Stimulated activated CD8-positive, alpha-beta memory T cell treated with anti-CD3 and anti-CD28 coated beads, Interleukin-4, amount 100 ng/mL, for 1 hour (primary cell): ENCODE measurements at regions not wholly inside any gene's neighbourhood (a gene's known extent, or its start where the extent isn't known, plus 50 kb on each side); places are given as distances from the start of the nearest gene placed in this dataset.
A peak's percentile ranks its signal among the peaks of the same experiment; 100 is the strongest.
"Not testable (repeated sequence)": the region's sequence is repeated elsewhere in the genome, so short reads cannot be mapped to it uniquely, and the experiment has no call there.

Experiments
- DNase-seq, 2 donors: peaks; one replicate each; pipeline ENCODE4 v3.0.0-alpha.2; 2020; ENCODE audit warnings: low read depth in 2 of 2, low spot score in 1 of 2

DNA sequence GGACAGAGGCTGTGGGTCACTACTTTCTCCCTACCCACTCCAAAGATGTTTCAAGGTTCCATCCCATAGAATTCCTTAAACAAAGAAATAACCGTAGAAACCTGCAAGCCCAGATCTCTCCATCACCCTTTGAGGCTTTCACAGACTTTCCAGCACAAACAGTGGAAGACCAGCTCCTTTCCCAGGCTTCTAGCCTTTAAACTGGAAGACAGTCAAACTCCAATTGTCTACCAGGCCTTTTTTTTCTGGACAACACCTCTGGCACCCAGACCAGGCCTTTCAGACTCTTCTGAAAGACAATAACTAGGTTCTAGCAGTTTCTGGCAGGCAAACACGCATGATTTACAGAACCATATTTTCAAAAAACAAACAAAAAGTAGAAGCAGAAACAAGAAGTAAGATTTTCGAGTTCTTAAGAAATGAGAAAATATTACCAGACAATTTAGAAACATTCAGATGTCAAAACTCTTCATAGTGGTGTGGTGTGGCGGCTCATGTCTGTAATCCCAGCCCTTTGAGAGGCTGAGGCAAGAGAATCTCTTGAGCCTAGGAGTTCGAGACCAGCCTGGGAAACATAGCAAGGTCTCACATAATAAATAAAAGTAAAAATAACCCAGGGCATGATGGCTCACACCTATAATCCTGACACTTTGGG, 73.0 kb upstream of the EPCAM start:
- DNase-seq, result no peak

DNA sequence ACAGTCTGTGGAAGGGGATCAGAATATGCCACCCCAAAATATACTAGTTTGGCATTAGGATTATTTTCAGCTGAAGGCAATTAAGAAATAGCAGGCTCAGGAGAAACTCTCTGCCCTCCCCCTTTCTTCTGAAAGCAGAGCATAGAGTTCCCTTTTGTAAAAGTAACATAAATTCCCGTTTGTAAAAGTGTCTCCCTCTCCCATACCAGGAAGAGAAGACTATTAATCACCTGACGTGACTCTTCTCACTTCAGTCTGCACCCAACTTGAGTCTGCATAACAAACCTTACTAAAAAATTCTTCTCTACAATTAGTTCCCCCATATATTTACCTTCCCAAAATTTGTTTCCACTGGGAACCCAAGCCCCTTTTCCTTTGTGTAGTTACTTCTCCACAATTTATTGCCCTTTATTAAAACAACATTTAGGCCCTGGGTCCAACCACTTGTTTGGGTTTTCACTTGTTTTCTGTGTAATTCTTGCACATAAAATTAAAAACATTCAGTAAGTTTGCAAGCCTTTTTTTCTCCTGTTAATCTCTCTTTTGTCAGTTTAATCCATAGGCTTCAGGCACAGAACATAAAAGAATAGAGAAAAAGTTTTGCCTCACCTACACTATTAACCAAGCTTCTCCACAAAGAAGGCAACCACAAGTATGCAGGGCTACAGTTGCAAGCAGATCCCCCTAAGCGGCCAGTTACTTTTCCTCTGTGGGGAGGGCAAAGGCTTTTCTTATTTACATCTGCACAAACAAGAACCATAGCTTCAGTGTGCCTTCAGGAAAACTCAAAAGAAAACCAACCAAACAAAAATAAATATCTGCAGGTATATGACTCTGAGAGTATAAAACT, 73.8 kb upstream of the EPCAM start:
- no peak for DNase-seq

DNA sequence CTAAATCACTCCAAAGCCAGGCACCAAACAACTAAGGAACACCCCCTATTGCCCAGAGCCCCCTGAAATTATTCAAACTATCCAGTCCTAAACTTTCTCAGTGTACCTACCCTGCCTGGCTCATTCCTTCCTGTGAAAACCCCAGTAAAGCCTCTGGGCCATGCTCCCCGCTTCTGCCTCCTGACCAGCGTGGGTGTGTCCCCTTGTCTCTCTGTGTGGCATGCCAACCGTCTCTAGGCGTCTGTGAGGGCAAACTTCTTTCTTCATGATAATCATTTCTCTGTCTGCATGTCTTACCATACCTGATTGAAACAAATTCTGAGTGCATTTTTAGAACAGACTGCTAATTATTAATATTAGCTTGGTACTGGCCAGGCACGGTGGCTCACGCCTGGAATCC, 75.1 kb upstream of the EPCAM start:
- no peak for DNase-seq

DNA sequence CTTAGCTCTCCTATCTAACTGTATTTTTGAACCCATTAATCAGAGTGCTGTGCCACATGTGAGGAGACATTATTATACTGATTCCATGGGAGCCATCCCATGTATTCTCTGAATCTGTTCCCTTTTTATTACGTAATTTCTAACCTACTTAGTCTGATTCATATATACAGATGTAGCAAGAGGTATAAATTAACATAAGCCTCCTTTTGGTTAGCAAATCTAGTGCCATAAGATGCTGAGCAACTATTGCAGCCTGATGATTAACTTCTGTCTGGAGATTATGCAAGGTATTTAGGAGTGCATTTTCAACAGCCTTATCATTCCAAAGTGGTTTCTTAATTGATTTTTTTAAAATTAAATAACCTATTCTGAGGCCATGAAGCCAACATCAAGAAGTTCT, 80.2 kb upstream of the EPCAM start:
- DNase-seq, result no peak

DNA sequence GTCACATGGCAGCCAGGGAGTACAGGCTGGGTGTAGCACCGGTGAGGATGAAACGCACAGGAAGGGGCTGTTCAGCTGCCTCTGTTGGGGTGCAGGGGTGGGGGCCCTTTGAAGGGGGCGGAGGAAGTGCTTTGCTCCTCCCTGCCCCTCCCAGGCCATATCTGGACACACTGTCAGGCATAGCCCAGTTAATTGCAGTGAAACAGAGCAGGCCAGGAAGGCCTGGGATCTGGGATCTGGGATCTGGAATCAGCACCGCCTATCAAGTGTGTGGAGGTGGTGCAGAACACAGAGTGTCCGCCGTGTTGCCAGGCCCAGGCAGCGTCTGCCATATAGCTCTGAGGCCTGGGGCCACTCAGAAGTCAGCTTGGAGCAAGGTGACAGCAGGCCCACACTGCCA, 85.5 kb upstream of the EPCAM start:
- no peak for DNase-seq

DNA sequence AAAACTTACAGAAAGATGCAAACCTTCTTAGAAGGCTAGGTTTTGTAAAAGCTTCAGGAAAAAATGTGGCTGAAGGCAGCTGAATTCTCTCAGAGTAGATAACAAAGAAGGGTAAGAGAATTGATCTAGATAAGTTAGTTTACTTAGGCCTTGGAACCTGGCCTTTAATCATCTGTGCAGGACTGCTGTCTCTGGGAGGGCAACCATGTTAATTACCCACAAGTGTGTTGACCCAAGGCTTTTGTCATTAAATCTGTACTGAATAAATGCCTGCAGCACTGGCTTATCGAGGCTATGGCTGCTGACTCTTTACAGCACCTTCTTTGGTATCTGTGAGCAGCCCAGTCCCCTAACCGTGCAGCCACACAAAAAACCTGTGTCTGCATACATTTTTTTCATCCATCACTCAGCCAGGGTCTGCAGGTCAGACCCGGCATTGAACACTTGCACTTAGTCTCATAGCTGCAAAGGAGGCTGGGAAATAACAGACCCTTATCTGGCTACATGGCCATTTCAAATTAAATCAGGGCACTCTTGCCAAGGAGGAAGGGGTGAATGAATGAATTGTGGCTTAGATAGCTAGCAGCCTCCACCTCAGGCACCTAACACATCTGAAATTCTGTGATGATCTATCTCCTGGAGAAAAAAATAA, 86.4 kb upstream of the EPCAM start:
- DNase-seq, result no peak

DNA sequence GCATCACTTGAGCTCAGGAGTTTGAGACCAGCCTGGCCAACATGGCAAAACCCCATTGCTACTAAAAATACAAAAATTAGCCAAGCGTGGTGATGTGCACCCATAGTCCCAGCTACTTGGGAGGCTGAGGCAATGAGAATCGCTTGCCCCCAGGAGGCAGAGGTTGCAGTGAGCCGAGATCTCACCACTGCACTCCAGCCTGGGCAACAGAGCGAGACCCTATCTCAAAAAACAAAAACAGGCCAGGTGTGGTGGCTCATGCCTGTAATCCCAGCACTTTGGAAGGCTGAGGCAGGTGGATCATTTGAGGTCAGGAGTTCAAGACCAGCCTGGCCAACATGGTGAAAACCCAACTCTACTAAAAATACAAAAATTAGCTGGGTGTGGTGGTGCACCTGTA, 89.6 kb upstream of the EPCAM start:
- DNase-seq, result not testable (repeated sequence)

DNA sequence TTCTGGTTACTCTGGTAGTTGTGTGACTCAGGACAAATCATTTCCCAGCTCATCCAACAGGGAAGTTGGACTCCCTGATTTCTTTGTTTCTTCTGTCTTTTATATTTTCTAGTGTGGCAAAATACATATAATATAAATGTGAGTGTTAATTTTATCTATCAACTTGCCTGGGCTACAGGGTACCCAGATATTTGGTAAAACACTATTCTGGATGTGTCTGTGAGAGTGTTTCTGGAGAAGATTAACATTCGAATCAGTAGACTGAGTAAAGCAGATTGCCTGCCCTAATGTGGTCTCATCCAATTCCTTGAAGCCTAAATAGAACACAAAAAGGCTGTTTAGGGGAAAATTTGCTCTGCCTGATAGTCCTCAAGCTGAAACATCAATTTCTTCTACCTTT, 91.1 kb upstream of the EPCAM start:
- DNase-seq, result no peak

DNA sequence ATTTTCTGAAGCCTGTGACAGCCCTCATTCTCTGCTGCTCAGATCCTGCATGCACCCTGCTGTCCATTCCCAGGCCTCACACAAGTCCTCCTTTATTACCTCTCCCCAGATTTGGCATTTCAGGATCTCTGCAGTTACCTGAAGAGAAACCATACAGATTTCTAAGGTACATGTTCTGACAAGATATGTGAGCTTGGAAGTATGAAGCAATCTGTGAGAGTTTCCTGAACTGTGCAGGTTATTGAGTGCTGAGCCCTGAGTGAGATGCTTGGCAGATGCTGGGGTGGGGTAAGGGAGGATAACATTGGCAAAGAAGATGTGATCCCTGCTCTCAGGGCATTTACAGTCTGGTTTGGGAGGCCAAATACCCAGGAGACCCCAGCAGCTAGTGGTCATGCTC, 91.9 kb upstream of the EPCAM start:
- DNase-seq, result no peak

DNA sequence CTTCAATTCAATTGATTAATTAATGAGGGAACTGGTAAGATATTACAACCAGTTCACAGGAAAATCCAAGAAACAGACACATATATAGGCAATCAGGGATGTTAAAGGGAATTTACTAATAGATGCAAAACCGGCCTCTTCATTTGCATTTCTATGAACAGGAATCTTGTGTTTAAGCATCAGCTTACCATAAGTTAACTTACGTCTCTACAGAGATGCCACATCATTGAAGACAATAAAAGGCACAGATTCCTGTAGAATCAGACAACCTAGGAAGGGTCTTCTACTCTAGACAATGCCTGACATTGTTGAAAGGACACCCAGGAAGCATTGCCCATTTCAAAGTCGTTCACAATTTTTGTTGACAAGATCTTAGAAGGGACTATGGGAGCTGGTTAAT, 93.0 kb upstream of the EPCAM start:
- DNase-seq, result no peak

DNA sequence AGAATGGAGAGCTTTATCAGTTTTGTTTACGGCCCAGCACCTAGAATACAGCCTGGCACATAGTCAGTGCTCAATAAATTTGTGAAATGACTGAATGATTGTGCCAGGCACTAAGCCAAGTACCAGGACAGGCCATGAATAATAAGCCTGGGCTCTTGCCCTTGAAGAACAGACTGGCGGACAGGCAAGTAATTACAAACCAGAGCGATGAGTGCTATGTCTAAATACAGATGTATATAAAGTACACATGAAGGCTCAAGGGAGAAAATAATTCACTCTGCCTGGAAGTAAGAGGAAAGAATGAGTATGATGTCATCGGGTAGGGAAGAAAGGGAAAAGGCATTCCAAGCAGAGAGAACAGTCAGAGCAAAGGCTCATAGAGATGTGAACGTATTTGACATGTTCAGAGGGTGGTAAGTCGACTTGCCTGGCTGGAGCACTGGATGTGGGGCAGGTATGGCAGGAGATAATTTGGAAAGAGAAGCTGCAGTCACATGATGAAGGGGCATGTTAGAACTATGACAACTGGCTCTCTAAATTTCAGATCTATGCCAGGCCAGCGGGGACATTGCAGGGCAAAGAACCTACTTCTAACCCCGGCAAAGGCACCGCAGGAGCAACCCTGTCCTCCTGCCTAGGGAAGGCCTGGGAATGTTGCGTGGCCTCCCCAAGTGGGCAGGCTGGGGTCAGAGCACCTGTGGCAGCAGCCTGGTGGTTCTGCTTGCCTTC, 94.9 kb upstream of the EPCAM start:
- no peak for DNase-seq

DNA sequence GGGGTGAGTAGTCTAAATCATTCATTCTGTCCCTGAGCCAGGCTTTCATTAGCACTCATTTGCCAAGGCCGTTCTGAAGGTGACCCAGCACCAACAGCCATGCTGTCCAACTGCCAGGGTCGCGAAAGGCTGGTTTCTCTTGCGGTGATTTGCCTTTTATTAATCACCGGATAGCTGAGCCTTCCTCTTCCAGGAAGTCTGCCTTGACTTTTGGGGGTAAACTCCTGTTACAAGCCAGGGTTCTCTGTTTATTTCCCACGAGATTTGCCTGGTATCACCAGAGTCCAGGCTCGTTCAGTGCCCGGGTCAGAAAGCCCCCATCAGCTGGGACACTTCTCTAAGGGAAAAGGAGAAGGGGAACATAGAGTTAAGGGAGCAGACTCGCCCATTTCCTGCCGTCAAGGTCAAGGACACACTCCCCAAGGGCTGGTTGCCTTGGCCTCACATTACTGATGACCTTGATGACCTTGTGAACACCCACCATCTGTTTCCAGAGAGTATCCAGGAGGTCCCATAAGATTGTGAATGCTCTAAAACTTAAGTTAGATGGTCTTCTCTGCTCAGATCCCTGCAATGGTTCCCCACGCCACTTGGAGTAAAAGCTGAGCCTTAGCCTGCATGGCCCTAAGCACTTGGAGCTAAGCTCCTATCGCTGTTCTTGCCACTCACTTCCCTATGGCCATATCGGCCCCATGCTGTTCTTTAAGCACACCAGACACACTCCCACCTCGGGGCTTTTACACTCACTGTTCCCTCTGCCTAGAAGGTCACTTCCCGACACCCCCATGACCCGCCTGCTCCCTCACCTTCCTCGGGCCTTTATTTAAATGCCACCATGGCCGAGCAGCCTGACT, 96.0 kb upstream of the EPCAM start:
- DNase-seq, result no peak

DNA sequence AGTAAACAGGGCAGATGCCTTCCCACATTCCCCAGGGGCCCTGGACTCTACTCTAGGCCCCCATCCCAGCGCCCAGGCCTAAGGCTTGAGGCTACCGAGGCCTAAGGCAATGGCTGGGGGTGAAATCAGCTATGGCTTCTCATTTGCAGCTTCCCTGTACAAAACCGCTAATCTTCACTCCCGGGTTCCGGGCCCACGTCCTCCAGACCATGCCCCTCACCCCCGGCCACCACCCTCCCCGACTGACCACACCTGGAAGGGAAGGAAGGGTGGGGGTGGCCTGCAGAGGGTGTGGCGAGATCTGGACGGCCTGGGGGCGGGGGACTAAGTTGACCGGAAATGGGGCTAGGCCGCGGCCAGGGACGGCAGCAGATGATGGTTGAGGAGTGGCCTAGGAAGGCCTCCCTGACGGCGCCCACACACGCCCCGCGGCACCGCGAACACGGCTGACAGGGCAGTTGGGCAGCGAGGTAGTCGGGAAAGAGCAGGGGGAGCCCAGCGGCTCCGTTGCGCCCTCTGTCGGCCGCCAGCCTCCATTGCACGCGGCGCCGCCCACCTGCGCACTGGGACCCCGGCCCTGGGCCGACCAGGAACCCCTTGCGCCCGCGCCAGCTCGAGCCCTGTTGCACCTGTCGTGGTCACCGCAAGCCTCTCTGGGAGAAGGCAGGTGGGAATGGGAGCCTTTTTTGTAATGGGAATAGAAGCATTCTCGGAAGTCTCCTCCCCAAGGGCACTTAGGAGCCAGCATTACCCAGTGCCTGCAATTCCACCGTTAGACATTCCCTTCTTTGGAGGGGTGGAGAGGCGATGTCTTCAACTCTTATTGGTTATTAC, 95.9 kb upstream of the CALM2 start:
- peak; percentile 22 to 28 for DNase-seq

DNA sequence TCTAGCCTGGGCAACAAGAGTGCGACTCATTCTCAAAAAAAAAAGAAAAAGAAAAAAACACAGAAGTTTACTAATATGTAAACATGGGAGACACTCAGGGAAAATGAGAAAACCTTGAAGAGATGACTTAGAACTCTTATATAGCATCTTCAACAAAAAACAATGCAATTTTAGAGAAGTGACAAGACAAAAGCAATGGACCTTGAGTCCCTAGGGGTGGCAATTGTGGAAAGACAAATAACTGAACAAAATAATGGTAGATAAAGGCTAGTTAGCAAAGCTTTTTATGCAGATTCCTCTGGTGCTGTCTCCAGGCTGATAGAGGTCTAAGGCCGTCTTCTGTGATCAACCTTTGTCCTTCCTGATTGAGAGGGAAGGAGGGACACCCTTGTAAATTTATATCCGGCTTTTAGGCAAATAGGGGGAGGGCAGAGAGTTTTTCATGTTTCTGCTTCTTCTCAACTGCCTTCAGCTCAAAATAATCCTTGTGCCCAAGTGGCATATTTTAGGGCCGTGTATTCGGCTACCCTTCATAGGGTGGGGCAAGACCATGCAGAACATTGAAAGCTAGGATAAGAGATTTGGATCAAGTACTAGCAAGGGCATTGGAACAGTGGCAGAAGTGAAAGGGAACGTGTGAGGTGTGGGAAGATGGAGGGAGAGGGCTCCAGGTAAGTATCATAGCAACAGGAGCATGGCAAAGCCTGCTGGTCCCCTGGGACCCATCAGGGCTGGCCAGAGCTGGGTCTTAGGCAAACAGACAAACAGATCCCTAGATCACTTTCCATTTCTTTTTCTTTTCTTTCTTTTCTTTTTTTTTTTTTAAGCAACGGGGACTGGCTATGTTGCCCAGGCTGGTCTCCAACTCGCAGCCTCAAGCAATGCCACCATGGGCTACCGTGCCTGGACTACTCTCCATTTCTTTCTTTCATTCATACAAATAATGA, 95.0 kb upstream of the CALM2 start:
- DNase-seq, result no peak

DNA sequence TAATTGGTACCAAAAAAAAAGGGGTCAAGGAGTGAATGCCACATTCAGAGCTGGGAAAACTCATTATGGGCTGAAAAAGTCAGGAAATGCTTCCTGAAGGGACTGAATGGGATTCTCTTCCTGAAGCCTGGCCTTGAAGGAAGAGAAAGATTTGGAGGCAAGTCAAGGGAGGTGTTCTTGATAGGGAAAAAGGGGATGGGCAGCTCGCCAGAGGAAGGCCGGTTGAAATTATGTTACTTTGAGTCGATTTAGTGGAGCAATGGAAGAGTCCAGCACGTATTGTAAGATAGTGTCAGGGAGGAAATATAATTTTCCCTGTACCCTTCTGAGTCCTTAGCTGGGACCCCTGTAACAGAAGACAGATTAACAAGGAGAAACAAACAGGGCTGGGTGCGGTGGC, 94.1 kb upstream of the CALM2 start:
- no peak for DNase-seq

DNA sequence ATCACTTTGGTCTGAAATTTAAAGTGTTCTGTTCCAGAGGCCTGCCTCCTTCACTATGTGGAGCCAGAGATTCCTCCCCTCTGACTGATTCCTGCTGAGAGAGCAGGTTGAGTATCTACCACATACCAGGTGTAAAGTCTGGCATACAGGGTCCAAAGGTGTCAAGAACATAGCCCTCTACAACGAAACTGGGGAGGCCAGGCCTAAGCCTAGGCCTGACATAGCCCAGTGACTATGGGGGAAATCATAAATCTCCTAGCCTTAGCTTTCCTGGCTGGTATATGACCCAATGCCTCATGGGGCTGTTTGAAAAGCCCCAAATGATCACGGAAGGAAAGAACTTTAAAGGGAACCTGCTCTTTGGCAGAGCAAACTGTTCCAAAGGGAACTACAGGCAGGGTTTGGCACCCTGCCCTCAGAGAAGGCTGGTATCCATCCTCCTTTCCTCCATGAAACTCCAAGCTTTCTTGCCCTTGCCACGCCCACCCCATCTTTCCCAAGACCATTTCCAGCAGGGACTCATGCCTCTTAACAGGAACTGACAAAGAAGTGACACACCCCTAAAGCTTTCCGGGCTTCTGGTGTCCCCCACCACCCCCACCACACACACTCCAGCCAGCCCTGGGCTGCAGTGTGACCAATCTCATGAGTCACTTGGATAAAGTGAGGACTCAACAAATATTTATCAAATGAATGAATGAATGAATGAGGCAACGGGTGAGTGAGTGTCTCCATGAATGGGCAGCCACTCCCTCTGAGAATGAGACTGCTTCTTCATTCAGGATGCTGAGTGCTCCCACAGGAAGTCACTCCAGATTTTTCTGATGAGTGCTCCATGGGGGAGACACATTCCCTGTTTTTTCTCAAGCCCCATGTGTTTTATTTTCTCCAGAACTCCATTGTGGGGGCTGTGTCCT, 93.3 kb upstream of the CALM2 start:
- no peak for DNase-seq

DNA sequence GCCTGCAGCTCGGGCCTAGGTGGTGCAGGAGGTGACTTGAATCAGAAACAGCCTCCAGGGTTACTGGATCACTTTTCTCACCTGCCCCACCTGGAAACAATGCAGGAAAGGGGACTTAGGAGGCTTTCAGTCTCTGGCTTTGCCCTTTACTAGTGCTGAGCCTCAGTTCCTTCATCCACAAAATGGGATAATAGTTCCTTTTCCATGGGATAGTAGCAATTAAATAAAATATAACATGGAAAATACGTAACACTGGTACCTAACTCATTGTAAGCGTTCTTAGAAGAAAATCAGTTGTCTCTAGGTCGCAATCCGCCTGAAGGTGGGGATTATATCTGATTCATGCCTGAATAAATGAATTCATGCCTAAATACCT, 91.4 kb upstream of the CALM2 start:
- no peak for DNase-seq
